CD4-positive, alpha-beta T cell treated with Interleukin-15 for 1 hour (primary cell): ENCODE measurements at regions not wholly inside any gene's neighbourhood (a gene's known extent, or its start where the extent isn't known, plus 50 kb on each side); places are given as distances from the start of the nearest gene placed in this dataset.

Experiments used
- DNase-seq: peaks from one replicate; pipeline ENCODE4 v3.0.0-alpha.2; 2020

DNA sequence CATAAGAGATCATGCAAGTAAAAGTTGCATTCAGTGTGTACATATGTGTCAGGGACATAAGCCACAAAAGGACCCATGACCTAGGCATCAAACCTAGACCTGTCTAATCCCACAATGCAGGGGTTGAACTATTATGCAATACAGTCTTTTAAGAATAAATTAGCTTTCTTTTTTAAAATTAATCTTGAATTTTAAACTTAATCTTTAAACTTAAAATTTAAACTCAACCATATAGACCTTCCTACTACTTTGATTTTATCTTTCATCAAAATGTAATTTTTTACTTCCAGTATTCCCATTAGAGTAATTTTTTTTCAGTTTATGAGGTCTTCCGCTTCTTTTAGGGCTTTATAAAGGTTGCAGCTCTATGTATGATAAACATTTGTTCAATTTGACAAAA, 702.9 kb downstream of the SUCLG1 start:
- no peak for DNase-seq

DNA sequence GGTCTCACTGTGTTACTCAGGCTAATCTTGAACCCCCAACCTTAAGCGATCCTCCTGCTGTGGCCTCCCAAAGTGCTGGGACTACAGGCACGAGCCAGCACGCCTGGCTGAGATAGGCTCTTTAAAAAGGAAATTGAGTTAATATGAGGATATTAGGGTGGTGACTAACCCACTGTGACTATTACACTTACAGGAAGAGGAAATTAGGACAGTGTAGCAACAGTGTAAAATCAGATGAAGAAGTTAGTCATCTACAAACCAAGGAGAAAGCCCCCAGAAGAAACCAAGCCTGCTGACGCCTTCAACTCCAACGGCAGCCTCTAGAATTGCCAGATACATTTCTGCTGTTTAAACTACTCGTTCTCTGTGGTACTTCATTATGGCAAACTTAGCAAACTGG, 711.9 kb downstream of the SUCLG1 start:
- no peak for DNase-seq

DNA sequence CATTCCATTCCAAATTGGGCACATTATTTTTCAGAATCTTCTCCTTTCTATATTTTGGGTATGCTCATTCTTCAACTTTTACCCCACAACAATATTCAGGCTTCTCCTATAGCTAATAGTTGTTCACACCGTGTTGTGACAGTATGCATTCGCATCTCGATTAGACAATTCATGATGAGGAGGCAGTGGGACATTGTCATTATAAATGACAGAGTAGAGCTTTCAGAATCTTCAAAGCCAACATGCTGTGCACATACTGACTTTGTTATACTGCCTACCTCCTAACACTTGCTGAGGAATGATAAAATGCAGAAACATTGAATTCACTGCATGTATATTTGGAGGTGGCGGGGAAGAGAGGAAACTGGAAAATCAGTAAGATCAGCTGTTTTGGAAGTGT, 714.2 kb downstream of the SUCLG1 start:
- no peak for DNase-seq

GRCh38 chr2:83742117-83742782, 716.8 kb downstream of the SUCLG1 start:
- DNase-seq, result no peak

GRCh38 chr2:83730223-83730622, 728.9 kb downstream of the SUCLG1 start:
- DNase-seq, result no peak

- DNase-seq, result no peak
Measured at GRCh38 chr2:83725735-83726134, 733.3 kb downstream of the SUCLG1 start.

- DNase-seq, result no peak
Measured at GRCh38 chr2:83705146-83705545, 753.9 kb downstream of the SUCLG1 start.

- no peak for DNase-seq
Measured at GRCh38 chr2:83703598-83703997, 755.5 kb downstream of the SUCLG1 start.

GRCh38 chr2:83696838-83697237, 762.2 kb downstream of the SUCLG1 start:
- no peak for DNase-seq

DNA sequence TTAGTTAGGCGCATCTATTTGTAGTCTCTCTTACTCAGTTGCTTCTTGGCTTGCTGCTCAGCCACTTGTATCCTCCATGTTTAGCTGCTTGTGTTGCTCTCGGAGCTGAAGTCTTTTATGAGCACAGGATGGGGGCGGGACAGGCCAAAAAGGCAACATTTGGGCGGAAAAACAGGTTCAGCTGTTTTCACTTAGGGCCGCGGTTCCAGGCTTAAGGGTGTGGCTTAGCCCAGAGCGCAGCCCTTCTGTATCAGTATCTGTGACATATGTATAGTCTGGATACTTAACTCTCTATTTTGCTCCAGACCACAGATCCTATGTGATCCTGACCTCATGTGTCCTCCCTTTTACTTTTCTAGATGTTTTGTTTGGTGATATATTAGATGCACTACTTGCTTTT, 763.5 kb downstream of the SUCLG1 start:
- no peak for DNase-seq

- no peak for DNase-seq
Measured at GRCh38 chr2:83695037-83695436, 764.0 kb downstream of the SUCLG1 start.

DNA sequence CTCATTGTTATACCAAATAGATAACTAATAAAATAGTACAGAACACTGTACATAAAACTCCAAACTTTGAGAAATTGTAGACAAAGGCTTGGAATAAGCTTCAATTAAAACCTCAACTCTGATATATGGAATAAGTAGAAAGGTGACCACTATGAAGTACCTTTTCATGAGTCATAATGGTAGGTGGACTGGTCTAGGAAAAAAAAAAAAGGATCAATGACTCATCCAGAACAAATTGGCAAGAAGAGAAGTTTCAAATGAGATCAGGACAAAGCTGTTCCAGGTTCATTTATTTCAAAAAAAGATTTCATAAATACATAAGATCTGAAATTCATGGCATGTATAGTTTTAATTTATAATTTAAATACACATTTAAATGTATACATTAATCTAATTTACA, 769.7 kb downstream of the SUCLG1 start:
- DNase-seq, result no peak

DNA sequence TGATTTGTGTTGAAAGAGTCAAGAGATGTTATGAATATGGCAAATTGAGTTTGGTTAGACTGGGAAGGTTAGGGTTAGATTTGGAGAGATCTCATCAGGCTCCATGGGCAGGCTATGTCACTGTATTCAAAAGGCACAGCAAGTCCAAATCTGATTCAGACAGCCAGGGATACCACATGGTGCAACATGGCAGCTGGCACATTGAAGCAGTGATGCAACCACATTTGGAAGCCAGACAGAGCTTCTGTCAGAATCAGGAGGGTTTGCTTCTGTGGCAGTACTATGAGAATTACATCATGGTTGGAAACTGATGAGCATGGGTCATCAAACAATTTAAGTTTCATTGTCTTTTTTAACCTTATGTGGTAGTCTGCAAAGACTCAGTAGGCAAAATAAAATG, 772.2 kb downstream of the SUCLG1 start:
- DNase-seq, result no peak

- DNase-seq, result no peak
Measured at GRCh38 chr2:83674050-83674449, 785.0 kb downstream of the SUCLG1 start.

GRCh38 chr2:83665894-83666293, 793.2 kb downstream of the SUCLG1 start:
- DNase-seq, result no peak

- DNase-seq, result no peak
Measured at GRCh38 chr2:83665154-83665553, 793.9 kb downstream of the SUCLG1 start.

DNA sequence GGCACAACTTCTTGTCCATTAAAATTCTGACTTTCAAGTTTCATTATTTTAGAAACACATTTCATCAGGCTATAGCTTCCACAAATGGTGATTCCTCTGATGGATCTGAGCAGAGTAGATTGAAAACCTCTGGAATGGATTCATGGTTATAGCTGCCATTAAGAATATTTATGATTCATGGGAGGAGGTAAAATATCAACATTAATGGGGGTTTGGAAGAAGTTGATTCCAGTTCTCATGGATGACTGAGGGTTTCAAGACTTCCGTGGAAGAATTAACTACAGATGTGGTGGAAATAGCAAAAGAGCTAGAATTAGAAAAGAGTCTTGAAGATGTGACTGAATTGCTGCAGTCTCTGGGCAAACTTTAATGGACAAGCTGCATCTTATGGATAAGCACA, 797.4 kb downstream of the SUCLG1 start:
- DNase-seq, result no peak

- DNase-seq, result no peak
Measured at GRCh38 chr2:83654091-83654611, 804.9 kb downstream of the SUCLG1 start.

- DNase-seq, result no peak
Measured at GRCh38 chr2:83650898-83651297, 808.2 kb downstream of the SUCLG1 start.

- no peak for DNase-seq
Measured at GRCh38 chr2:83650161-83650560, 808.9 kb downstream of the SUCLG1 start.

DNA sequence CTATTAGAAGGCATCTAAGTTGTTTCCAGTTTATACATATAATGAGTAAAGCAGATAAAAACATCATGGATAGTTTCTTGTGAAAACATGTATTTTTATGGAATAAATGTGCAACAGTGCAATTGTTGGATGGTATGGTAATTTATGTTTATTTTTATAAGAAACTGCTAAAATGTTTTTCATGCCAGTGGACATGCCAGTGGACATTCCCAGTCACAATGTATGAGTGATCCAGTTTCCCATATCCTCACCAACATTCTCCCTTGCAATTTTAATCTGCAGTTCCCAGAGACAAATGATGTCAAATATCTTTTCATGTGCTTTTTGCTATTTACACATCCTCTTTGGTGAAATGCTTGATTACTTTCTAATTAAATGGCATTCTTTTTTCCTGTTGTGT, 818.6 kb downstream of the SUCLG1 start:
- no peak for DNase-seq

GRCh38 chr2:83633423-83633822, 825.7 kb downstream of the SUCLG1 start:
- DNase-seq, result no peak

DNA sequence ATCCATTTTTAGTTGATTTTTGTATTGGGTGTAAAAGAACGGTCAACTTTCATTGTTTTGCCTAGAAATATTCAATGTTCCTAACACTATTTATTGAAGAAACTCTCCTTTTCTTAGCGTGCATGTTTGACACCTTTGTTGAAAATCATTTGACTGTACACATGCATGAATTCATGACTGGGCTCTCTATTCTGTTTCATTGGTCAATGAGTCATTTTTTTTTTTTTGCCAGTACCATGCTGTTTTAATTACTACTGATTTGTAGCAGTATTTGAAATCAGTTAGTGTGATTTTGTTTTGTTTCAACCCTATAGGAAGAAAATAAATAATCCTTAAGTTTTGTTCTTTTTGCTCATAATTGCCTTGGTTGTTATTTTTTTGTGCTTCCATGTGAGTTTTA, 828.7 kb downstream of the SUCLG1 start:
- no peak for DNase-seq

- no peak for DNase-seq
Measured at GRCh38 chr2:83615511-83615910, 843.6 kb downstream of the SUCLG1 start.

DNA sequence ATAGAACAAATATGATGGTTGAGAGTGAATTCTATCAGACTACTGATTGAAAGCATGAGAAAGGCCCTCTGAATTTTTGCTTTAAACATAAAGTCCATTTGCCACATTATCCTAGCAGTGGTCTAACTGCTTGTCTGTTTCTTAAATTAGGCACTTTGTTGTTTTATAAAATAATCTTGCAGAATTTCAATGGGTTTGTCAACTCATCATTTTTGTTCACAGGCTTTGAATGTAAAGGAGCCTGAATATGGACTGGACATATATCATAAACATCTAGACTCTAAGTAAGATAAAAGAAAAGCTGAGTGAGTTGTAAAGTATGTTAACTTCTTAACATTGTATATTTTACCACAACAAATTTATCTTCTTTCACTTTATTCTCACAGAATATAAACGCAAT, 845.9 kb downstream of the SUCLG1 start:
- DNase-seq, result no peak
